Activated CD8-positive, alpha-beta memory T cell treated with anti-CD3 and anti-CD28 coated beads for 24 hours (primary cell): ENCODE measurements at regions not wholly inside any gene's neighbourhood (a gene's known extent, or its start where the extent isn't known, plus 50 kb on each side); places are given as distances from the start of the nearest gene placed in this dataset.
"Not testable (repeated sequence)": the region's sequence is repeated elsewhere in the genome, so short reads cannot be mapped to it uniquely, and the experiment has no call there.

Source experiments
- DNase-seq: peaks from one replicate; pipeline ENCODE4 v3.0.0-alpha.2; 2020

- not testable (repeated sequence) for DNase-seq
Observed at GRCh38 chr10:23545866-23546265, 107.0 kb downstream of the OTUD1 start.

- DNase-seq, result no peak
Observed at GRCh38 chr10:23556727-23557440, 118.0 kb downstream of the OTUD1 start.

GRCh38 chr10:23557777-23558176, 118.9 kb downstream of the OTUD1 start:
- no peak for DNase-seq

GRCh38 chr10:23558361-23558799, 119.5 kb downstream of the OTUD1 start:
- no peak for DNase-seq

- DNase-seq, result no peak
Observed at GRCh38 chr10:23568996-23569395, 130.1 kb downstream of the OTUD1 start.

- no peak for DNase-seq
Observed at GRCh38 chr10:23571884-23572283, 133.0 kb downstream of the OTUD1 start.

GRCh38 chr10:23581906-23582450, 143.1 kb downstream of the OTUD1 start:
- DNase-seq, result no peak

- no peak for DNase-seq
Observed at GRCh38 chr10:23584396-23584795, 145.5 kb downstream of the OTUD1 start.

- DNase-seq, result no peak
Observed at GRCh38 chr10:23585186-23585585, 146.3 kb downstream of the OTUD1 start.

GRCh38 chr10:23585666-23586065, 146.8 kb downstream of the OTUD1 start:
- no peak for DNase-seq

- not testable (repeated sequence) for DNase-seq
Observed at GRCh38 chr10:23595278-23595677, 156.4 kb downstream of the OTUD1 start.

- DNase-seq, result no peak
Observed at GRCh38 chr10:23604613-23605012, 165.7 kb downstream of the OTUD1 start.

GRCh38 chr10:23606456-23606855, 167.6 kb downstream of the OTUD1 start:
- DNase-seq, result no peak

GRCh38 chr10:23608926-23609325, 170.1 kb downstream of the OTUD1 start:
- no peak for DNase-seq

- DNase-seq, result no peak
Observed at GRCh38 chr10:23610626-23611307, 171.9 kb downstream of the OTUD1 start.

GRCh38 chr10:23611308-23612029, 172.6 kb downstream of the OTUD1 start:
- DNase-seq, result no peak

- DNase-seq, result no peak
Observed at GRCh38 chr10:23613900-23614299, 175.0 kb downstream of the OTUD1 start.

GRCh38 chr10:23614483-23614882, 175.6 kb downstream of the OTUD1 start:
- DNase-seq, result no peak

- no peak for DNase-seq
Observed at GRCh38 chr10:23630376-23630775, 191.5 kb downstream of the OTUD1 start.

GRCh38 chr10:23630885-23631284, 192.0 kb downstream of the OTUD1 start:
- no peak for DNase-seq

- no peak for DNase-seq
Observed at GRCh38 chr10:23643111-23643780, 204.4 kb downstream of the OTUD1 start.

GRCh38 chr10:23648618-23649017, 209.7 kb downstream of the OTUD1 start:
- DNase-seq, result no peak

GRCh38 chr10:23656735-23657134, 217.9 kb downstream of the OTUD1 start:
- no peak for DNase-seq
